Mucosa of rectum (tissue), 2 donors: ENCODE measurements at regions not wholly inside any gene's neighbourhood (a gene's known extent, or its start where the extent isn't known, plus 50 kb on each side); places are given as distances from the start of the nearest gene placed in this dataset.
A peak's percentile ranks its signal among the peaks of the same experiment; 100 is the strongest.

Experiments used
- H3K27ac ChIP-seq, 2 donors: one replicate each; pipeline ENCODE4 v1.7.0; 2013; ENCODE audit warnings: inconsistent platforms in 2 of 2, low read depth in 2 of 2, low read length in 2 of 2
- H3K27me3 ChIP-seq, 2 donors: one replicate each; pipeline ENCODE4 v1.7.0; 2013; ENCODE audit warnings: low read length in 2 of 2; ENCODE audit not compliant: control insufficient read depth in 2 of 2, insufficient read depth in 2 of 2
- H3K36me3 ChIP-seq, 2 donors: one replicate each; pipeline ENCODE4 v1.7.0; 2013; ENCODE audit warnings: low read length in 2 of 2; ENCODE audit not compliant: control insufficient read depth in 2 of 2, insufficient read depth in 2 of 2
- H3K4me1 ChIP-seq, 2 donors: one replicate each; pipeline ENCODE4 v1.7.0; 2013; ENCODE audit warnings: low read length in 2 of 2, mild to moderate bottlenecking in 1 of 2; ENCODE audit not compliant: control insufficient read depth in 2 of 2, insufficient read depth in 2 of 2
- H3K4me3 ChIP-seq, 2 donors: one replicate each; pipeline ENCODE4 v1.7.0; 2013; ENCODE audit warnings: low read length in 2 of 2
- H3K9ac ChIP-seq, 2 donors: one replicate each; pipeline ENCODE4 v1.7.0; 2013; ENCODE audit warnings: low read length in 2 of 2, low read depth in 1 of 2, mild to moderate bottlenecking in 1 of 2
- H3K9me3 ChIP-seq, 2 donors: one replicate each; pipeline ENCODE4 v1.7.0; 2013; ENCODE audit warnings: low read length in 2 of 2; ENCODE audit not compliant: control insufficient read depth in 2 of 2
- donor health status: healthy.
- donor health status: Normal muscosa, but diverticular disease.

- Histone ChIP-seq H3K4me1 (no peaks in the 10 kb centered on the region), H3K27me3 (no peaks in the 10 kb centered on the region), H3K9me3 (no peaks in the 10 kb centered on the region), H3K36me3 (no peaks in the 10 kb centered on the region), H3K4me3 (no peak overlapping the region), H3K9ac (no peak overlapping the region), H3K27ac (no peak overlapping the region)
Measured at GRCh38 chr6:140541288-140541687, 1166.8 kb upstream of the CITED2 start.

- H3K4me1 ChIP-seq, result no peaks in the 10 kb centered on the region
- H3K36me3 ChIP-seq, result no peaks in the 10 kb centered on the region
- no peak overlapping the region for H3K4me3 ChIP-seq
- H3K27ac ChIP-seq, result no peak overlapping the region
- H3K9ac ChIP-seq, result no peak overlapping the region
- no peaks in the 10 kb centered on the region for H3K27me3 ChIP-seq
- H3K9me3 ChIP-seq, result no peaks in the 10 kb centered on the region
Measured at GRCh38 chr6:140540743-140541142, 1166.3 kb upstream of the CITED2 start.

GRCh38 chr6:140538926-140539325 is 1164.5 kb upstream of the CITED2 start:
- no peaks in the 10 kb centered on the region for H3K27me3 ChIP-seq
- no peak overlapping the region for H3K27ac ChIP-seq

GRCh38 chr6:140537834-140538705 is 1163.6 kb upstream of the CITED2 start:
- no peaks in the 10 kb centered on the region for H3K36me3 ChIP-seq
- no peaks in the 10 kb centered on the region for H3K9me3 ChIP-seq
- no peaks in the 10 kb centered on the region for H3K4me1 ChIP-seq
- H3K27me3 ChIP-seq, result no peaks in the 10 kb centered on the region
- H3K9ac ChIP-seq, result no peak overlapping the region
- no peak overlapping the region for H3K4me3 ChIP-seq
- H3K27ac ChIP-seq, result peak overlapping the region in 1 of 2 donors; percentile 13

More at GRCh38 chr6:140538926-140539325, 1164.5 kb upstream of the CITED2 start:
- Histone ChIP-seq H3K36me3 (no peaks in the 10 kb centered on the region), H3K4me3 (no peak overlapping the region), H3K9me3 (no peaks in the 10 kb centered on the region), H3K4me1 (no peaks in the 10 kb centered on the region), H3K9ac (no peak overlapping the region)

- Histone ChIP-seq H3K9ac (no peak overlapping the region), H3K9me3 (no peaks in the 10 kb centered on the region), H3K36me3 (no peaks in the 10 kb centered on the region), H3K27ac (no peak overlapping the region), H3K4me3 (no peak overlapping the region), H3K4me1 (no peaks in the 10 kb centered on the region), H3K27me3 (no peaks in the 10 kb centered on the region)
Measured at GRCh38 chr6:140537211-140537610, 1162.8 kb upstream of the CITED2 start.

- H3K36me3 ChIP-seq, result no peaks in the 10 kb centered on the region
- H3K27ac ChIP-seq, result no peak overlapping the region
- no peaks in the 10 kb centered on the region for H3K4me1 ChIP-seq
Measured at GRCh38 chr6:140535511-140535910, 1161.1 kb upstream of the CITED2 start.

GRCh38 chr6:140533526-140533925 is 1159.1 kb upstream of the CITED2 start:
- no peaks in the 10 kb centered on the region for H3K27me3 ChIP-seq
- H3K4me3 ChIP-seq, result no peak overlapping the region
- no peak overlapping the region for H3K27ac ChIP-seq
- no peaks in the 10 kb centered on the region for H3K9me3 ChIP-seq
- no peak overlapping the region for H3K9ac ChIP-seq
- no peaks in the 10 kb centered on the region for H3K4me1 ChIP-seq
- H3K36me3 ChIP-seq, result no peaks in the 10 kb centered on the region

More at GRCh38 chr6:140535511-140535910, 1161.1 kb upstream of the CITED2 start:
- no peaks in the 10 kb centered on the region for H3K27me3 ChIP-seq
- no peak overlapping the region for H3K9ac ChIP-seq
- H3K4me3 ChIP-seq, result no peak overlapping the region
- no peaks in the 10 kb centered on the region for H3K9me3 ChIP-seq

- H3K4me1 ChIP-seq, result no peaks in the 10 kb centered on the region
- H3K27ac ChIP-seq, result no peak overlapping the region
- H3K9me3 ChIP-seq, result no peaks in the 10 kb centered on the region
- no peaks in the 10 kb centered on the region for H3K36me3 ChIP-seq
- H3K27me3 ChIP-seq, result no peaks in the 10 kb centered on the region
- H3K4me3 ChIP-seq, result no peak overlapping the region
- H3K9ac ChIP-seq, result no peak overlapping the region
Measured at GRCh38 chr6:140504776-140505175, 1130.3 kb upstream of the CITED2 start.

- H3K36me3 ChIP-seq, result no peaks in the 10 kb centered on the region
Measured at GRCh38 chr6:140500849-140501248, 1126.4 kb upstream of the CITED2 start.

GRCh38 chr6:140499607-140500006 is 1125.2 kb upstream of the CITED2 start:
- Histone ChIP-seq H3K4me3 (no peak overlapping the region), H3K27ac (no peak overlapping the region), H3K9ac (no peak overlapping the region), H3K4me1 (no peaks in the 10 kb centered on the region), H3K36me3 (no peaks in the 10 kb centered on the region), H3K9me3 (no peaks in the 10 kb centered on the region), H3K27me3 (no peaks in the 10 kb centered on the region)

More at GRCh38 chr6:140500849-140501248, 1126.4 kb upstream of the CITED2 start:
- Histone ChIP-seq H3K27me3 (no peaks in the 10 kb centered on the region), H3K4me3 (no peak overlapping the region), H3K27ac (no peak overlapping the region), H3K9ac (no peak overlapping the region), H3K9me3 (no peaks in the 10 kb centered on the region), H3K4me1 (no peaks in the 10 kb centered on the region)
